ENCODE measurements at regions not wholly inside any gene's neighbourhood (a gene's known extent, or its start where the extent isn't known, plus 50 kb on each side); places are given as distances from the start of the nearest gene placed in this dataset.
"Not testable (repeated sequence)": the region's sequence is repeated elsewhere in the genome, so short reads cannot be mapped to it uniquely, and the experiment has no call there.

DNA sequence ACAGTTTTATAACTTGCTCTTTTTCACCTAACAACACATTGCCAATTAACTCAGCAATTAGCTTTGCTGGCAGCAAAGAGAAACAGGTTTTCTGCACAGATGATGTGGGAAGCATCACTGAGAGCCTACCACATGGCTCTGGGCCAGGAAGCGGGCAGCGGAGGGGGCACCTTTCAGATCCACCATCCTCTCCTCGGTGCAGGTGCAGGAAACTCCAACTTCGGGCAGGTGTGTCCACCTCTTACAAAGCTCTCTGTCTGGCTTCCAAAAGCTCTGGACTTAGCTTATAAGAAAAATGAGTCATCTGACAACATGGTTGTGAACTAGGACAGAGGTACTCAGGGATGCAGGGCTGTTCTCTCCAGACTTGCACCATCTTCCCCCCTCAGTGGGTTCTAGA, 77.0 kb downstream of the RPS6KA4 start:
- H3K27me3 ChIP-seq (ENCODE audit: insufficient read depth, low read depth) = no peaks in the 10 kb centered on the region
- no peaks in the 10 kb centered on the region for H3K9me2 ChIP-seq (ENCODE audit: insufficient read depth)
- DNase-seq = peak; percentile 62 to 92
- H3F3A ChIP-seq (ENCODE audit: insufficient read depth, low read depth) = peaks cover 36% of the 10 kb centered on the region
- H3K79me2 ChIP-seq (ENCODE audit: low read depth) = no peaks in the 10 kb centered on the region
- H4K20me1 ChIP-seq (ENCODE audit: insufficient read depth) = no peaks in the 10 kb centered on the region
- peak overlapping the region; percentile 44 for H3K27ac ChIP-seq
- no peak overlapping the region for H2AFZ ChIP-seq
- no TSS peak for BruUV-seq (replicated peaks)
- peaks cover 58% of the 10 kb centered on the region for H3K4me1 ChIP-seq (replicated peaks; ENCODE audit: insufficient read depth)
- ChIA-PET CTCF (interaction anchor here (0.6 to 1.0 kb wide), 4 partner anchors 69 to 80 kb away, joined by 3 to 5 read pairs (median 3); no protein-coding TSS in a partner anchor), POLR2A (ENCODE audit: unreplicated experiment) (no interaction called here)
- TF ChIP-seq EZH2 (IDR thresholded peaks at IDR 0.05; ENCODE audit: low read depth) = no peak
- TF ChIP-seq, protein P1, sequence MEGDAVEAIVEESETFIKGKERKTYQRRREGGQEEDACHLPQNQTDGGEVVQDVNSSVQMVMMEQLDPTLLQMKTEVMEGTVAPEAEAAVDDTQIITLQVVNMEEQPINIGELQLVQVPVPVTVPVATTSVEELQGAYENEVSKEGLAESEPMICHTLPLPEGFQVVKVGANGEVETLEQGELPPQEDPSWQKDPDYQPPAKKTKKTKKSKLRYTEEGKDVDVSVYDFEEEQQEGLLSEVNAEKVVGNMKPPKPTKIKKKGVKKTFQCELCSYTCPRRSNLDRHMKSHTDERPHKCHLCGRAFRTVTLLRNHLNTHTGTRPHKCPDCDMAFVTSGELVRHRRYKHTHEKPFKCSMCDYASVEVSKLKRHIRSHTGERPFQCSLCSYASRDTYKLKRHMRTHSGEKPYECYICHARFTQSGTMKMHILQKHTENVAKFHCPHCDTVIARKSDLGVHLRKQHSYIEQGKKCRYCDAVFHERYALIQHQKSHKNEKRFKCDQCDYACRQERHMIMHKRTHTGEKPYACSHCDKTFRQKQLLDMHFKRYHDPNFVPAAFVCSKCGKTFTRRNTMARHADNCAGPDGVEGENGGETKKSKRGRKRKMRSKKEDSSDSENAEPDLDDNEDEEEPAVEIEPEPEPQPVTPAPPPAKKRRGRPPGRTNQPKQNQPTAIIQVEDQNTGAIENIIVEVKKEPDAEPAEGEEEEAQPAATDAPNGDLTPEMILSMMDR (conservative IDR thresholded peaks at IDR 0.05) = no peak
- H3K36me3 ChIP-seq (ENCODE audit: low read depth) = no peaks in the 10 kb centered on the region
- no peak overlapping the region for H3K4me3 ChIP-seq
- H3K9me3 ChIP-seq (ENCODE audit: insufficient read depth, low read depth) = no peaks in the 10 kb centered on the region
- H3K4me2 ChIP-seq = peak overlapping the region; percentile 34
- intact Hi-C loops (cut with micrococcal nuclease; ENCODE audit: unreplicated experiment) = no loop called here

DNA sequence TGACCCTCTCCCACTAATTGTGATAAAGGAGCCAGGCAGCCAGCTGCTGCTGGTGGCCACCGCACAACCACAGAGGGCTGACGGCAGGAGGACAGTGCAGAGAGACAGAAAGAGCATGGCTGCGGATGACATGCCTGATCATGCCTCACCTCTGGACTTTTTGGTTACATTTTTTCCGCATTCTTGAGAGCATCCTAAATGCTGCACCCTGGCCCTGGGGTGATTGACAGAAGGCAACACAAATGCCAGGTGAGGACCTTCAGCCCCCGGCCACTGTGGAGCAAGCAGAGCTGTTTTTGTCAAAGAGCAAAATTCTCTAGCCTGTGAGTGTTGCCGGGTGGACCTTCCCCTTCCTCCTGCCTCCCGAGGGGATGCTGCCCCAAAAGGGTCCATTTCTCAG, 78.5 kb downstream of the RPS6KA4 start:
- Histone ChIP-seq H2AFZ (no peak overlapping the region), H3K4me2 (peak overlapping the region; percentile 85), H3K9me3 (ENCODE audit: insufficient read depth, low read depth) (no peaks in the 10 kb centered on the region), H3K36me3 (ENCODE audit: low read depth) (no peaks in the 10 kb centered on the region), H3K4me1 (replicated peaks; ENCODE audit: insufficient read depth) (peaks cover 58% of the 10 kb centered on the region), H3K79me2 (ENCODE audit: low read depth) (no peaks in the 10 kb centered on the region), H3F3A (ENCODE audit: insufficient read depth, low read depth) (peaks cover 36% of the 10 kb centered on the region), H3K4me3 (no peak overlapping the region), H3K27ac (peak overlapping the region; percentile 80), H3K27me3 (ENCODE audit: insufficient read depth, low read depth) (no peaks in the 10 kb centered on the region), H3K9me2 (ENCODE audit: insufficient read depth) (no peaks in the 10 kb centered on the region), H4K20me1 (ENCODE audit: insufficient read depth) (no peaks in the 10 kb centered on the region)
- BruUV-seq (replicated peaks) = no TSS peak
- no peak for TF ChIP-seq EZH2 (IDR thresholded peaks at IDR 0.05; ENCODE audit: low read depth)
- TF ChIP-seq, protein P1 (conservative IDR thresholded peaks at IDR 0.05) = no peak
- no peak for DNase-seq
- ChIA-PET CTCF (interaction anchor here (0.6 kb wide), 1 partner anchor 241 kb away, joined by 3 read pairs; no protein-coding TSS in a partner anchor), POLR2A (ENCODE audit: unreplicated experiment) (no interaction called here)
- intact Hi-C loops (cut with micrococcal nuclease; ENCODE audit: unreplicated experiment) = no loop called here

DNA sequence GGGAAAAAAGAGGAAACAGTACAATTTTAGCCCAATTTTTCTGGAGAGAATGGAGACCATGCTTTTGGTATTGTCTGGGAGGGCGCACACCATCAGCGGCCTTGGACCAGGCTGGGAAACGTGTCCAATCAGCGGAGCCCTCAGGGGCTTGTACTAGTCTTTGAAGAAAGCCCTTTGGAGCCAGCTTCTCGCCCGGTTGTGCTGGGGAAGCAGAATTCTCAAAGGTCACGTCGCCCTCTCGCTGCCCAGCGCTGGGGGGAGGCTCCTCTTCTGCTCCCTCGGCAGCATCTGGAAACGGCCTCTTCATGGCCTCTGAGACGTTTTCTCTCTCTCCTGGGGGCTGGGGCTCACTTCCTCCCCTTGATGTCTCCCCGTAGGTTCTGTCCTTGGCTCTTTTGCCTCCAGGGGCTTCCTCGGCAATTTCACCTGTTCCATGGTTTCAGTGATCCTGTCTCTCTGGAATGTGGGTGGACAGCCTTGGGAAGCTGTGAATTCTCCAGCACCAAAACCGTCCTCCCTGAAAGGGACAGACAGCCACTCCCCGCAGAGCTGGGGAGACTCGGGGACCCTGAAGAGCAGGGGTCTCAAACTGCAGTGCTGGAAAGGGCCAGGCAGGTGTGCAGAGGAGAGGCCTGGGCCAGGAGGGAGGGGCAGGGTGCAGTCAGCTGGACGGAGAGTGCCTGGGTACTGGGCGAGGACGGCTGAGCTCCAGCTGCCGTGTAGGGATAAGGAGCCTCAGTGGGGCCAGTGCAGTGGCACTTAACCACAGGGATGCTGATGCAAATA, 80.2 kb downstream of the RPS6KA4 start:
- H3K4me2 ChIP-seq = peak overlapping the region; percentile 85
- H3K36me3 ChIP-seq (ENCODE audit: low read depth) = no peaks in the 10 kb centered on the region
- H3K9me3 ChIP-seq (ENCODE audit: insufficient read depth, low read depth) = no peaks in the 10 kb centered on the region
- DNase-seq = peak; percentile 73 to 91
- POLR2A ChIA-PET (ENCODE audit: unreplicated experiment) = interaction anchor here (0.6 to 1.0 kb wide), 3 partner anchors 81 to 291 kb away, joined by 3 to 9 read pairs (median 4); no protein-coding TSS in a partner anchor
- intact Hi-C loops (cut with micrococcal nuclease; ENCODE audit: unreplicated experiment) = loop anchor here (1.0 kb wide), 1 partner anchor 53 kb away; no protein-coding TSS in a partner anchor
- H3K9me2 ChIP-seq (ENCODE audit: insufficient read depth) = no peaks in the 10 kb centered on the region
- H3K27ac ChIP-seq = peak overlapping the region; percentile 80
- peaks cover 58% of the 10 kb centered on the region for H3K4me1 ChIP-seq (replicated peaks; ENCODE audit: insufficient read depth)
- H3K27me3 ChIP-seq (ENCODE audit: insufficient read depth, low read depth) = no peaks in the 10 kb centered on the region
- H2AFZ ChIP-seq = peak overlapping the region; percentile 72
- peaks cover 44% of the 10 kb centered on the region for H3F3A ChIP-seq (ENCODE audit: insufficient read depth, low read depth)
- no peak for TF ChIP-seq EZH2 (IDR thresholded peaks at IDR 0.05; ENCODE audit: low read depth)
- TF ChIP-seq, protein P1 (conservative IDR thresholded peaks at IDR 0.05) = no peak
- H3K4me3 ChIP-seq = peak overlapping the region; percentile 46; the same call in 1 of the 2 replicates
- no peaks in the 10 kb centered on the region for H3K79me2 ChIP-seq (ENCODE audit: low read depth)
- CTCF ChIA-PET = interaction anchor here (0.6 to 1.9 kb wide), 4 partner anchors 10 to 293 kb away, joined by 3 to 8 read pairs (median 6); no protein-coding TSS in a partner anchor
- no TSS peak for BruUV-seq (replicated peaks)
- H4K20me1 ChIP-seq (ENCODE audit: insufficient read depth) = no peaks in the 10 kb centered on the region

DNA sequence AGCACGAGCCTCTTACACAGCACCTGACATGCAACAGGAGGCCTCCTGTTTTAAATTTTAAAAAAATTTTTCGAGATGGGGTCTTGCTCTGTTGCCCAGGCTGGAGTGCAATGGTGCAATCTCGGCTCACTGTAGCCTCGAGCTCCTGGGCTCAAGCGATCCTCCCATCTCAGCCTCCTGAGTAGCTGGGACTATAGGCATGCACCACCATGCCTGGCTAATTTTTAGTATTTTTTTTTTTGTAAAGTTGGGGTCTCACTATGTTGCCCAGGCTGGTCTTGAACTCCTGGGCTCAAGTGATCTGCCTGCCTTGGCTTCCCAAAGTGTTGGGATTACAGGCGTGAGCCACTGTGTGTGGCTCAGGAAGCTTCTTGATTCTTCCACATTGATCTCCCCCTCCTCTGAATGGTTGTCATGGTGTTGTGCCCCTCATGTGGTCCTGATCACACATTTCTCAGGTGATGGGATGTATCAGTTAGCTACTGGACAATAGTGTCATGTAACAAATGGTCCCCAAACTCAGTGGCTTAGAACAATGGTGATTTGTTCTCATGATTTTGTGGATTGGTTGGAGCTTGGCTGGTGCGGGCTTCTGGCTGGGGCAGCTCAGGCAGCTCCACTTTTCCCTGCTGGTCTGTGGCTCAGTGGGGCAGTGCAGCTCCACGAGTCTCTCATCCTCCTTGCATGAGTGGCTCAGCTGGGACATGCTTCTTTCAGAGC, 81.0 kb downstream of the RPS6KA4 start:
- intact Hi-C loops (cut with micrococcal nuclease; ENCODE audit: unreplicated experiment) = loop anchor here (1.0 kb wide), 1 partner anchor 54 kb away; no protein-coding TSS in a partner anchor
- H3K9me3 ChIP-seq (ENCODE audit: insufficient read depth, low read depth); H2AFZ ChIP-seq; H3K27ac ChIP-seq; BruUV-seq (replicated peaks); H3K79me2 ChIP-seq (ENCODE audit: low read depth); DNase-seq; H3K4me3 ChIP-seq; H4K20me1 ChIP-seq (ENCODE audit: insufficient read depth); H3K9me2 ChIP-seq (ENCODE audit: insufficient read depth); H3K27me3 ChIP-seq (ENCODE audit: insufficient read depth, low read depth); H3K36me3 ChIP-seq (ENCODE audit: low read depth): not testable (repeated sequence)
- CTCF ChIA-PET = interaction anchor here (0.6 to 1.9 kb wide), 2 partner anchors 9 to 13 kb away, joined by 5 to 7 read pairs; no protein-coding TSS in a partner anchor
- Histone ChIP-seq H3K4me2 (peak overlapping the region; percentile 85; the same call in 1 of the 2 replicates), H3K4me1 (replicated peaks; ENCODE audit: insufficient read depth) (peaks cover 52% of the 10 kb centered on the region), H3F3A (ENCODE audit: insufficient read depth, low read depth) (peaks cover 41% of the 10 kb centered on the region)
- POLR2A ChIA-PET (ENCODE audit: unreplicated experiment) = interaction anchor here (0.6 to 1.0 kb wide), 2 partner anchors 82 to 292 kb away, joined by 3 to 9 read pairs; no protein-coding TSS in a partner anchor

Measured in PC-9 (cell line).